ENCODE measurements at regions not wholly inside any gene's neighbourhood (a gene's known extent, or its start where the extent isn't known, plus 50 kb on each side); places are given as distances from the start of the nearest gene placed in this dataset.

DNA sequence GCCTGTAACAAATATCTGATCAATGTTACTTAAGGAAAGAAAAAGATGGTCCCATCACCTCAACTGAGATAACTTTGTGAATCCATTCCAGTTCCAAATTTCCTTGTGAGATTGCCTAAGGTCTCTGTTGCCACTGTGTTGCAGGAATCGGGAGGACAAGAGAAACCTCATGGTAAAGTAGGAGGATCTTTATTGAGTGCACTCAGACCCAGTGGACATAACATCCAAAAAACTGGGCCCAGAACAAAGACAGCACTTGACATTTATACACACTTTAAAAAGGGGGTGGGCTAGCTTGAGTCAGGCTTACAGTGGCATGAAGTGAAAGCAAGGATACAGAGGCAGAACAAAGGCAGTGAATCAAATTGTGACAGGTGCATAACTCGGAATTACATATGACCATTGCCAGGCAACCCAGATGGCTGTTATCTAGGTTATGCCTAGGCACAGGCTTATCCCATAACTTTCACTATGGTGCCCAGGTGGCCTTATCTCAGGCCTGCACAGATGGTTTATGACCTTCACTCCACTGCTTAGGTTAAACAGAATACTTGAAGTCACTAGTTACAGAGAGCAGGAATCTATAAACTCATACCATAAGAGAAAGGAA lies 459.4 kb upstream of the PCDH20 start:
- no peak for DNase-seq

DNA sequence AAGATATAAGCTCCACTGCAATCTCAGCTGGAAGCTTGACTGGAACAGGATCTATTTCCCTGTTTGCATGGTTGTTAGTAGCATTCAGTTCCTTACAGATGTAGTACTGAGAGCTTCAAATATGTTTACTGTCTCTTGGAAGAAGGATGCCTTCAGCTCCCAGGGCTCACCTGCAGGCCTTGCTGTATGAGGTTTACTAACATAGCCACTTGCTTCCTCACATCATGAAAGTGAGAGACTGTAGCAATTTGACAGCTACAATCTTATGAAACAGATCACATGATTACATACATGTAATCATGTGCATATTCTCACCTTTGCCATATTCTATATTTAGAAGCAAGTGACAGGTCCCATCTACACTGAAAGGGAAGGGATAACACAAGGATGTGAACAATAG lies 458.1 kb upstream of the PCDH20 start:
- DNase-seq = no peak

DNA sequence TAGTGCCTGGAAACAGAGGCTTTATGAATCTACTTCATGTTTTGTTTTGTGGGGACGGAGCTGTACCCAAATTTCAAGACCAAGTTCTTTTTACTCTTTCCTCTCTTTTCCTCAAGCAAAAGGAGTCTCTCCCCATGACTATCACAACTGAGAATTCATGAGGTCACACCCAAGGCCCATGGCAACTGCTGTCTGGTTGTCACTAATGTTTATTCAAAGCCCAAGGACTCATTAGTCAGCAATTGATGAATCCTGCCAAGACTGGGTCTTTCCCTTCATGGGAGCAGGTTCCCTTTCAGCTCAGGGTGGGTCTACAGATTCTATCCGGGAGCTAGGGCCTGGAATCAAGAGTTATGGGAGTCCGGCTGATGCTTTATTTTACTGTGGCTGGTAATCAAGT lies 441.5 kb upstream of the PCDH20 start:
- DNase-seq = no peak

DNA sequence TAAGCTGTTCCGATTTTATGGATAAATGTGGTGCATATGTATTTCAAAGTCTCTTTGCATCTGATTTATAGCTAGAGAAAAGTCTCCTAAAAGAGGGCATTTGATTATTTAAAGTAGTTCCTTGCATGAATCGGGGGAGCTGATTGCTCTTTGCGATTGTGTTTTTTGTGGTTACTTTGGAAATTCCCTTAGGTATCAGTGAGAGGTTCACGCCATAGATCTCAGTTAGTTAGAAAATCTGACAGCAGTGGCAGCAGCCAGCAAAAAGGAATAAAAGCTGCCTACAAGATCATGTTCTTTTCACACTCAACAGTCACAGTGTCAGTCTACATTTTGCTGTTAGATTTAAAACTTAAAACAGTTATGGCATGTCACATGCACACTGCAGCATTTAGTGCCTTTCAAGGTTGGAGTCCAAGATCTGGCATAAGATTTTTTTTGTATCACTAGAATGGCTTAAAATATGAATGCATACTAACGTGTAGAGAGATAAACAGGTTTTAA lies 436.5 kb upstream of the PCDH20 start:
- DNase-seq = no peak

DNA sequence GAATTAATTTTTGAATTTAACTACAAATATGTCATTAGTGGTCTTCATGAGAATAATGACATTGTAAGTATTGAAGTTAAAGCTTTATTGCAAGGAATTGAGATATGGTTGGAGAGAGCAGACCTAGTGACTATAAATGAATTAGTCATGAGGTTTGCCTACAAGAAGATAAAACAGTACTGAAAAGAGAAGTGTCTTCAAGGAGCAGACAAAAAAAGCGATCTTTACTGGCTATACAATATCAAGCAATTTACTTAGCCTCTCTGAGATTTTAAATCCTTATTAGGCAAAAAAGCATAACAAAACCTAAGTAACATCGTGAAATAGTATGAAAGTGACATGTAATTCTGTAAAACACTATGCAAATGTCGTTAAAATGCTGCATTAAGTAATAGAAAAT lies 435.1 kb upstream of the PCDH20 start:
- DNase-seq = no peak

DNA sequence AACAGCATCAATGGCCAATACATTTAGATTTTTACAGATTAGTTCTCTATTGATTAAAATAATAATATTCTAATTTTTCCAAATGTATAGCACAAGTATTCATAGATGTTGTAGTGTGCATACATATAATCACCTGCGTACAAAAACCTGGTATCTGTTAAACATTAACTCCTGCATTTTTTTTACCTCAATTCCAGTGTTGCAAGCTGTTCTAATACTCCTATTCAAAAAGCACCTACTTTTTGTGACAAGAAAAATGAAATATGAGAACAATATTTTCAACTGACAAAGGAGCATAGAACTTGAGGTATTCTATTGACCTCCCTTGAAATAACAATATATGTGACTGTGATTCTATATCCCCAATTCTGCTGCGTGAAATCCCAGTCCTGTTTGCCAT lies 422.9 kb upstream of the PCDH20 start:
- no peak for DNase-seq

DNA sequence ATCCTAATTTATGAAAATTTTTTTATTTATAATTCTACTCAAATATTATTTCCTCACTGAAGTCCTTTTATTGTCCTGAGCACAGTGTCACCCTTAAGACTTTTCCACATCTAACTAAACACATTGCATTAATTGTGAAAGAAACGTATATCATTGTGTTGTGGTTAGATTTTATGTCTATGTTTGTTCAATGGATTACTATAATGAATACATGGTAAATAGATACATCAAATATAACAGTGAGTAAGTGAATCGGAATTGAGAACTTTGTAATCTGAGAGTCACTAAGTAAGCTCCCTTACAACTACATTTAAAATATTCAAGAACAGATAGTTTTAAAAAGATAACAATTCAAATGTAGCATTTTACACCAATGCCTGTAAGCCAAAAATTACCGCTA lies 417.6 kb upstream of the PCDH20 start:
- no peak for DNase-seq

DNA sequence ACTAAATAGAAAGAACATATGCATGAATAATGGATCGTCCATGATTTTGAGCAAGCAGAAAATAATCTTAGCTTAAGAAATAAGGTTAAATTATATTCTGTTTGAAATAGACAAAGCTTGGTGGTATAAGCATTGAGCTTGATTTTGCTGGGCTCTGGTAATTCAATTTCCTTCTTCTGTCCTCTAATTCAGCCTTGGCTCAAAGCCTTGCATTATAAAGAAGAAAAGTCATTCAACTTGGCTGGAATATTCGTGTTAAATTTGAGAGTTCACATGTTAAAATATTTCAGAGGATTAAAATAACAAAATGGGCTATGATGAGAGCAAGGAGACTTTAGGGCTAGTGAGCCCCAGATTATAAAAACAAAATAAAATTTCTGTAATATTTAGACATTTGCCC lies 415.4 kb upstream of the PCDH20 start:
- no peak for DNase-seq

DNA sequence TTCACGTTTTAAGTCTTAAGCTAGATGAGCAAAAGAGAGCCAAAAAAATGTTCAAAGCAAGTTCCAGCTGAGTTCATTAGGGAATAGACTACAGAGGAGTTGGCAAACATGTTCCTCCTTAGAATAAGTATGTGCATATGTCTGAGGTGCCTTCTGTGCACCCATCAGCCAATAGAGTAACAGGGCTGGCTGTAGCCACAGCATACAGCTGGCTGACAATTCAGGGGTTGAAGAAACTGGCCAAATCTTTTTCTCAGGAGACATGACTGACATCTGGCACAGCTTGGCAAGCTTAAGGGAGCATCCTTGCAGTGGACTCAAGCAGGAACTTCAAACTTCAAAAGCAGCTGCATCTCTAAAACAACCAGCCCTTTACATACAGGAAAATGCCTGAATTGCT lies 414.8 kb upstream of the PCDH20 start:
- no peak for DNase-seq

DNA sequence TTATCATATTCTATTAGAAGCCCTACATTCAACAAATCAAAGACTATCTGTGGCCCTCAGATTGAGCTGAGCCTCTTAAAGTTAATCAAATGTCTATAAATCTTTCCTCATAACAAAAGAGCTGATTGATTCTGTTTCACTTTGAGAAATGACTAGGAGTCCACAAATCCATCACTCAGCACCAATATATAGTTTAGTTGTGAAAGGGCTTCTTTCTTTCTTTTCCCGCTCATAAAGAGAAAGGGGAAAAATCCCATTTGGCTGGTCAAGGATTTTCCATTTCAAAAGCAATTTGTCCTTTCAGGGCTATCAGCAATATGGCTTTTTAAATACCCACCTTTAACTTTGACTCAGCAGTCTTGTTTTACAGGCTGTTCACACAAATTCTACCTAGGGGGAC lies 408.5 kb upstream of the PCDH20 start:
- DNase-seq = no peak

DNA sequence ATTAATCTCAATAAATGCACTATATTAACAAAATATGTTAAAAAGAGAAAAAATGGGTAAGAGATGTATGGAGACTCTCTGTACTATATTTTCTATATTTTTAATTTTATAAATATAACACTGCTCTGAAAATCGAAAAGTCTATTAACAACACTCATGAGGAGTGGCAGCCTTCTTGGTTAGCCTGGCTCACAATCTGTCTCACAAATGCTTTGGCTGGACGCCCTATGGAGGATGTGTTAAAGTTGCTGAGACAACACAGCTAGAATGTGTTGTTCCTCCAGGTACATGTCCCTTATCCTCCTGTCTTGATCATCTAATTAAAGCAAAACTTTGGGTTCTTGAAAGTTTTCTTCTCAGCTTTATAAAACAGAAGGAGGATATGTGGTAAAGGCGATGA lies 396.6 kb upstream of the PCDH20 start:
- no peak for DNase-seq

DNA sequence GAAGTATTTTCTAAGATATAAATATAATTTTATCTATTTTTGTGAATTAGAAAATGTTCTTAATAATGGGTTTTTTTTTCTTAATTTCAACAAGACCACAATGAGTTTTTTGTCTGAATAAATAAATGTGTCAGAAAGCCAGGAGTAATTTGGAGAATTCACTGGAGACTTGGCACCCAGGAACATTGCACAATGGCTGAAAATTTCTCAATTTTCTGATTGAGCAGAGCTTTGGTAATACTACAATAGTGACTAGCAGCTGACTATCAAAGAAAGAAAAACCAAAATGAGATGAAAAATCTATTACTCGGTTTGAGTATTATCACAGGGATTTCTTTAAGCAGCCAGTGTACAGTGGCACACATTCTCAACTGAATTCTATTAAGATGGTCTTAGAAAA lies 394.4 kb upstream of the PCDH20 start:
- no peak for DNase-seq

DNA sequence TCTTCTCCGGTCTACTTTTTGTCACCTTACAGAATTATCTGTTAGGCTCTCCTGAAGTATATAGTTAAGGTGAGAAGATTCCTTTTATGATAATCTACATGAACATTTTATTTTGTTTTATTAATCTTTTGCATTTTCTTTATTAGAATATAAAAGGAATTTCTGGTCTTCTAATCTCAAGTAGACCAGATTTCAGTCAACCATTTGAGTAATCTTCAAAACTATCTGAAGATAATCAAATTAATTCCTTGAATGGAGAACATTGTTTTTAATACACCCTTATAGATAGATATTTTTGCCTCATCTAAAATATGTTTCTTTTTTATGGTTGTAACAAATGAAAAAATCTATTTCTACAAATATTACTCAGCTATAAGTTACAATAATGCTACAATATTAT lies 381.7 kb upstream of the PCDH20 start:
- no peak for DNase-seq

DNA sequence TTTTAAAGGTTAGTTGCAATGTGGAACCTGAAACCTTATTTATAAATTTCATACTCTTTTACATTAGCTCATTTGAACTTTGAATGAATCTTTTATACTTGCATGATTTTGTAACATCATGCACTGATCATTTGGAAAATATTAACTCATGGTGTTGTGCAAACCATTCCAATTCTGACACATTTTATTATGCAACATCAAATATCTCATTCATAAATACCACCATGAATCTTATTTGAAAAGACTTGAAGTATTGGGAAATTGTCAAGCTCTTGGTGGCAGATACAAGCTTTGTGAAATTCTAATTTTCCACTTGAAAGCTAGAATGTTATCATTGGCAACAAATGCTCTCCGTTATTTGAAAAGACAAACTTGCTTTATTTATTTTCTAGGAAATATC lies 379.9 kb upstream of the PCDH20 start:
- no peak for DNase-seq

DNA sequence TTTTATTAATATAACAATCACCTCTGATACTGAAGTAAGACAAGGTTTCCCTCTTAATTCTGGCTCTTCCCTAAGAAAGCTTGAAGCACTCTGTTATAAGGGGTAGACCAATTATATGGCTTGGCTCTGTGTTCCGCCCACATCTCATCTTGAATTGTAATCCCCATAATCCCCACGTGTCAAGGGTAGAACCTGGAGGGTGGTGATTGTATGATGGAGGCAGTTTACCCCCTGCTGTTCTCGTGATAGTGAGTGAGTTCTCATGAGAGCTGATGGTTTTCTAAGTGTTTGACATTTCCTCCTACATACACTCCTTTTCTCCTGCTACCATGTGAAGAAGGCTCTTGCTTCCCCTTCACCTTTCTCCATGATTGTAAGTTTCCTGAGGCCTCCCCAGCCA lies 363.8 kb upstream of the PCDH20 start:
- no peak for DNase-seq

DNA sequence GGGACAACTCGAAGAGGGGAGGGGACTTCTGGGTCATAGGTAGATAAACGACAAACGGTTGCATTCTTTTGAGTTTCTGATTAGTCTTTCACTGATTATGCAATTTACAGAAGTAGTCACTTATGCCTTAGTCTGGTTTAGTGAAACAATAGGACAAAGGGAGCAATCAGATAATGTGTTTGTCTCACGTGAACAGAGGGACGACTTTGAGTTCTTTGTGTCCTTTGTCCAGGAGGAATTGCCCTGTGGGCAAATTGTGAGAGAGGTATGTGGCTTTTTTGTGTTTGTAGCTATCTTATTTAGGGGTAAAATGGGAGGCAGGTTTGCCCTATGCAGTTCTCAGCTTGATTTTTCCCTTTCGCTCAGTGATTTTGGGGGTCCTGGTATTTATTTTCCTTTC lies 362.9 kb upstream of the PCDH20 start:
- no peak for DNase-seq

DNA sequence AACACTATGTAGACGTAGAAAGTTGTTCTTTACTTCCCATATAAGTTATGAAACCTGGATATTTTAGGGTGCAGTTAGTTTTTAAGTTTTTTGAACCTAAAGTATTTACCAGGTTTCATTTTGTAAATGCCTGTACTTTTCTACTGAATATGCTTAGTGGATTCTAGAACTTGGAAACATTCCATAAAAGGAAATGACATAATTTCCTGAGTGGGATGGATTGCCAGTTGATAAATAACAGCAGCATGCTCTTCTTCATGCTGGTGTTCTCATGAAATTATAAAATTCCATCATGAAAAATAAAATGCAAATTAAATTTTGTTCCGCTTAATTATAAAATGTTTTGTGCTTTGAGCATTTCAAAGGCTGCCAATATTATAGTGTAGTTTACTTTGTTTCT lies 362.2 kb upstream of the PCDH20 start:
- no peak for DNase-seq

DNA sequence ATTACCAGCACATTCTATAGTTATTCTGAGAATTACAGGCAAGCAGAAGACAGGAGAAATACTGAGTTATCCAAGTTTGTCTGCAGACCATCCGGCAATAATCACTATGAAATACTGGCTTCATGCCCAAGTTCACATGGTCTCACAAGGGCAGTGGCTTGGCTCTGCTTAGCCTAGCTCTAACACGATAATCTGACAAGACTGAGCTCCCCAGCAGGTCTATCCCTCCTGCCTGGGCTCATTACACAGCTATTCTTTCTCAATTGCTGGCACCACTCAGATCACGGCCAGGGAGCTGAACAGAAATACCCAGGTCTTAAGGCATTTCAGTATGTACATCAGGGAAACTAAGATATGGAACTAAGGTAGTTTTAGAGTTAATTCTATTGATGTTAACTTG lies 361.6 kb upstream of the PCDH20 start:
- no peak for DNase-seq

DNA sequence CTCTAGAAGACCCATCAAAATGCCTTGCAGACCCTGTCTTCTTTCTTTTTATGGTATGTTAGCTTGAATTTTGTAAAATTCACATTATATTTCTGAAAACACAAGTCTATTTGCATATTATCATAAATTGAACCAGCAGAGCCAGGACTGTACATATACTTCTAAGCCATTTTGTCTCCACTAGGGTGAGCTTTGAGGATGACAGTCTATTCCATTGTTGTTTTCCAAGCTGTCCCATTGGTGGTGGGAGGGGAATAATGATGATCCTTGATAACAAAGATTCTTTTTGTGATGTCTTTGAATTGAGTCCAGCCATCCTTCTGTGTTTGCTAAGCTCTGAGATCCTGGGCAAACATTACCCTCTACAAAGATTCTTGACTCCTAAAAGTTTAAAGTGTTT lies 359.3 kb upstream of the PCDH20 start:
- no peak for DNase-seq

DNA sequence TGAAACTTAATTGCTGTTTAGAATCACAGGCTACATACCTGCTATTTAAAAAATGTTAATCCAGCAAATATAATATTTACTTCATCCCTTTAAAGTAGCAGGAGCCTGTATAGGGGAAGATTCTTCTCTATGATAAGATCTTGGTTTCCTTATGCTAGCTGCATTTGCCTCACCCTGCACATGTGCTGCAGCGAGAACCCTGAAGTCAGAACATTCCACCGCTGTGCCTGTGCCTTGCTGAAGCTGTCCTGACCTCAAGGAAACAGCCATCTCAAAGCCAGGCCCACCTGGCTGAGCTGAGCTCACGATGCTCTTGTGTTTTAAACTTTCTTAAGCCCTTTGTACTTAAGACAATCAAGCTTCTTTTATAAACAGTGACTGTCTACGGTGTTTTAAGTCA lies 355.0 kb upstream of the PCDH20 start:
- DNase-seq = no peak

DNA sequence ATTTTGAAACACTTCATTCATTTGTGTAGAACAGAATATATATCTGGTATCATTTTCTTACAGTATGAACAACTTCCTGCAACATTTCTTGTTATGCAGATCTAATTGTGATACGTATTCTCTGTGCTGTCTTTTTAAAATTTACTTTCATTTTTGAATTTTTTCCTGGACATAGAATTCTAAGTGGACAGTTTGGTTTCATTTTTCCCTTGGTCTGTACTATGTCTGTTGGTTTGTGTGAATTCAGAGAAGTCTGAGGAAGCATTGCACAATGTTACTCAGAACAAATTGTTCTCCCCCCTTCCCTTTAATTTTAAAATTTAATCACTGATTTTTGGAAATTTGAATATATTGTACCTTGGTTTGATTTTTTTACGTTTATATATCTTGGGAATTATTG lies 352.5 kb upstream of the PCDH20 start:
- DNase-seq = no peak

DNA sequence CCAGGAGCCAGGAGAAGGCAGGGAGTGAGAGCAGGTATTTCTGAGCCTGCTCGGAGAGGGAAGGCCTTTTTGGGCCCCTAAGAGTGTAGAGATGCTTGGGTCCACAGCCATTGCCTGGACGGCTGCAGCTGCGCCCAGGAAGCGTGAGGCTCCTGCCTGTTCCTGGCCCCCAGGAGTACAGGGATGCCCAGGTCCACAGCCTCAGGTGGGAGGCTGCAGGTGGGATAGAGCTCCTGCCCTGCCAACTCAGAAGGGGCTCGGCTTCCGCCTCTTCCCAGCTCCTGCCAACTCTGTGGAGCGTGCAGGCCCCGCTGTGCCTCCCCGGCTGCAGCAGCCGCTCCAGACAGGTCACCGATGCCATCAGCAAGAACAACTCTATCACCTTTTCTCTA lies 351.0 kb upstream of the PCDH20 start:
- DNase-seq = no peak

DNA sequence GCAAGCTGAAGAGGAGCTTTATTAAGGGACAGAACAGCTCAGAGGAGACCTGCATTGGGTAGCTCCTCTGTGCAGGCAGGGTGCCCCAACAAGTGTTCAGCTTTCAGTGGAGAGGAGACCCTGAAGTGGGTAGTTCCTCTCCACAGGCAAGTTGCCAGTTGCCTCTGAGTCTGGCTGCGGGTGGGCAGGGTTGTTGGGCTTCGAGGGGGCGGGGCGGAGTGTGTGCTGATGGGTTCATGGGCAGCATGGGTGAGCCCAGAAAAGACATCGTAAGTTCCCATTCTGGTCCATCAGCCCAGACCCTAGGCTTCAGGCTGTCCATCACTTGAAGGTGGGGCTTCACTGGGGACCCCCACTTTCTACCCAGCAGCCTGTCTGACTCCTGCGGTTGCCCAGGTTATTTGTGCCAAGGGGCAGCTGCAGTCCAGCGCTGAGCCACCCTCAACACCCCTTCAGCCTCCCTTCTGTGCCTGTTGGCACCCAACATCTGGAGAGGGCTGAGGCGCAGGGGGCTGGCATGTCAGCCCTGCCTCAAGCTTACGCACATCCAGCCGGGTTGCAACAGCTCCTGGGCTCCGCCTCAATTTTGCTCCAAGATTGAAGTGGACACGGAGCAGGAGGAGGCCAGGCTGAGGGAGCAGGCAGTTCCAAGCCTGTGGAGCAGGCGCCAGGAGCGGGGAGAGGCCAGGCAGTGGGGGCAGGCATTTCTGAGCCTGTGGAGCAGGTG lies 350.5 kb upstream of the PCDH20 start:
- DNase-seq = no peak

DNA sequence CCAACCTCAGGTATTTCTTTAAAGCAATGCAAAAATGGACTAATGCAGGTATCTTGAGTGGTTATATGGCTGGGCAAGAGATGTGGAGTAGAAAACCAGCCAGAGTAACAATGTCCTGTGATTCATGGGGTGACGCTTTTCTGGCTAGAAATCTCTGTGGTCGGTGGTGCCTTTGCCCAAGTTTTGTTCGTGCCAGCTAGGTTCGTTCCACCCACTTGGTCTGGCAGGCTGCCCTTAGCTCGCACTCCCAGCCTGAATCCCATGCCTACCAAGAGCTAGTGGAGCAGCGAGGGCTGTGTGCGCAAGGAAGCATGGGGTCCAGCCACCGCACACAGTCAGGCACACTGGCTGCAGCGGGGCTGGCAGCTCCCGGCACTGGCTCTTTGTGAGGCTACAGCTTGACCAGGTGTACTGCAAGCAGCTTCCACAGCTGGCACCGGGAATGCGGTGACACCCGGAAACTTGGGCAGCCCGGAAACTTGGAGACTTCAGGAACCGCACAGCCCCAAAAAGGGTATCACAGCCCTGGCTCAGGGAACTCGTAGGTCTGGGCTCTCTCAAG lies 349.6 kb upstream of the PCDH20 start:
- no peak for DNase-seq

DNA sequence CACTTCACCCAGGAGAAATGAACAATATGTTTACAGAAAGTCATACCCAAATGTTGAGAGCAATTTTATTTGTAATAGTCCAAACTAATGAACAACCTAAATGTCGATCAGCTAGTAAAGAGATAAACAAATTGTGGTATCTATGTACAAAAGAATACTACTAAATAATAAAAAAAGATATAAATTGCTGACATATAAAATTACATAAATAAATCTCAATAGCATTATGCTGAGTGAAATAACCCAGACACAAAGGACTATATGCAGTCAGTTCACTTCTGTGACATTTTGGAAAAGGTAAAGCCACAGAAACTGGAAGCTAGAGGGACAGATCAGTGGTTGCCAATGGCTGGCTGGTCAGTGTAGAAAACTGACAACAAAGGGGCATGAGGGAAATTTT lies 346.0 kb upstream of the PCDH20 start:
- no peak for DNase-seq

Measured in suppressor macrophage (primary cell).